Lower leg skin (tissue), 4 donors: ENCODE measurements at regions not wholly inside any gene's neighbourhood (a gene's known extent, or its start where the extent isn't known, plus 50 kb on each side); places are given as distances from the start of the nearest gene placed in this dataset.
"Not testable (repeated sequence)": the region's sequence is repeated elsewhere in the genome, so short reads cannot be mapped to it uniquely, and the experiment has no call there.

Experiments
- DNase-seq, 2 donors: peaks; one replicate each; pipeline ENCODE4 v3.0.0-alpha.2; 2019; ENCODE audit warnings: low spot score in 2 of 2
- H3K4me3 ChIP-seq: fragments of 200-600 bp; sonication (generic); 2 replicates; pipeline ENCODE4 v1.5.1; 2017; ENCODE audit warnings: mild to moderate bottlenecking, low read depth; ENCODE audit not compliant: poor library complexity, severe bottlenecking
- CTCF ChIP-seq, 3 donors: fragments of 450-650 bp; IDR thresholded peaks; one replicate each; pipeline ENCODE4 v1.5.1; 2016; ENCODE audit warnings: antibody characterized with exemption in 3 of 3, mild to moderate bottlenecking in 3 of 3, moderate library complexity in 2 of 3
- POLR2A ChIP-seq, 2 donors: fragments of 450-650 bp; IDR thresholded peaks; one replicate each; pipeline ENCODE4 v1.6.1; 2016 to 2017; ENCODE audit warnings: antibody characterized with exemption in 2 of 2, mild to moderate bottlenecking in 1 of 2, moderate library complexity in 1 of 2
- WGBS, 2 donors: methylation state at CpG; one replicate each; pipeline ENCODE4 v1.1.5; 2018; 5-methylcytosine and 5-hydroxymethylcytosine counted together
- intact Hi-C: fragments of 100-400 bp; cut with DNase I; formaldehyde crosslinking; loops from one replicate; pipeline ENCODE4 v1.15.0; 2023; ENCODE audit warnings: low total_unique reads

- 64 to 66% methylated on average over 3 of the region's 3 CpGs for WGBS, 2 donors
- no peak for DNase-seq
Measured at GRCh38 chr9:71518045-71518827, 250.1 kb downstream of the CEMIP2 start.

GRCh38 chr9:71515626-71516025 lies 252.7 kb downstream of the CEMIP2 start:
- intact Hi-C loops, result no loop called here
- WGBS, 2 donors, result 13 to 18% methylated on average over 1 of the region's 1 CpG
- no peak for DNase-seq

More at GRCh38 chr9:71518045-71518827, 250.1 kb downstream of the CEMIP2 start:
- TF ChIP-seq POLR2A (IDR thresholded peaks at IDR 0.05) (no peak), CTCF (IDR thresholded peaks at IDR 0.05) (no peak)
- intact Hi-C loops, result no loop called here
- H3K4me3 ChIP-seq, result no peak overlapping the region

GRCh38 chr9:71515107-71515506 lies 253.2 kb downstream of the CEMIP2 start:
- TF ChIP-seq CTCF (IDR thresholded peaks at IDR 0.05) (no peak), POLR2A (IDR thresholded peaks at IDR 0.05) (no peak)
- intact Hi-C loops, result no loop called here
- 31 to 32% methylated on average over 4 of the region's 4 CpGs for WGBS, 2 donors
- H3K4me3 ChIP-seq, result no peak overlapping the region
- no peak for DNase-seq

More at GRCh38 chr9:71515626-71516025, 252.7 kb downstream of the CEMIP2 start:
- H3K4me3 ChIP-seq, result no peak overlapping the region
- no peak for TF ChIP-seq CTCF (IDR thresholded peaks at IDR 0.05)
- no peak for TF ChIP-seq POLR2A (IDR thresholded peaks at IDR 0.05)

GRCh38 chr9:71514344-71514975 lies 253.9 kb downstream of the CEMIP2 start:
- WGBS, 2 donors, result 45 to 60% methylated on average over 2 of the region's 2 CpGs
- intact Hi-C loops, result no loop called here

GRCh38 chr9:71509054-71509453 lies 259.3 kb downstream of the CEMIP2 start:
- no peak for DNase-seq
- H3K4me3 ChIP-seq, result no peak overlapping the region
- intact Hi-C loops, result no loop called here
- no peak for TF ChIP-seq POLR2A (IDR thresholded peaks at IDR 0.05)
- no peak for TF ChIP-seq CTCF (IDR thresholded peaks at IDR 0.05)

More at GRCh38 chr9:71514344-71514975, 253.9 kb downstream of the CEMIP2 start:
- peak in 1 of 2 donors; percentile 72 for DNase-seq
- TF ChIP-seq POLR2A (IDR thresholded peaks at IDR 0.05) (no peak), CTCF (IDR thresholded peaks at IDR 0.05) (no peak)
- no peak overlapping the region for H3K4me3 ChIP-seq

GRCh38 chr9:71508141-71508540 lies 260.2 kb downstream of the CEMIP2 start:
- H3K4me3 ChIP-seq, DNase-seq, intact Hi-C loops: not testable (repeated sequence)
- WGBS, 2 donors, result 86 to 92% methylated on average over 2 of the region's 2 CpGs
